EH (cell line): ENCODE measurements at regions not wholly inside any gene's neighbourhood (a gene's known extent, or its start where the extent isn't known, plus 50 kb on each side); places are given as distances from the start of the nearest gene placed in this dataset.

Experiments used
- DNase-seq: peaks from one replicate; pipeline ENCODE4 v3.0.0-alpha.2; 2015; ENCODE audit warnings: low read depth

DNA sequence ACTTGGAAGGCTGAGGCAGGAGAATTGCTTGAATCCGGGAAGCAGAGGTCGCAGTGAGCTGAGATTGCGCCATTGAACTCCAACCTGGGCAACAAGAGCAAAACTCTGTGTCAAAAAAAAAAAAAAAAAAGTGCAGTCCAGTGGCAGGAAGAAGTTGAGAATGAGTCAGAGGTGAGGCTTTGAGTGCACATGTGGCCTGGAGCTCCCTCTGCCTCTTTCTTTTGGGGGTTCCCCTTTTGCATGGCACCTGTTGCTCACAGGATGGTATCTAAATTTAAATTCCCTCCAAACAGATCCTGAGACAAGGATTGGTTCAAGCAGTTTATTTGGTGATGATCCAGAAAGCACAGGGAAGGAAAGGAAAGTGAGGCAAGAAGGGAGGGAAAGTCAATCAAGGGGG lies 151.4 kb upstream of the STX18 start:
- DNase-seq: peak; percentile 46

DNA sequence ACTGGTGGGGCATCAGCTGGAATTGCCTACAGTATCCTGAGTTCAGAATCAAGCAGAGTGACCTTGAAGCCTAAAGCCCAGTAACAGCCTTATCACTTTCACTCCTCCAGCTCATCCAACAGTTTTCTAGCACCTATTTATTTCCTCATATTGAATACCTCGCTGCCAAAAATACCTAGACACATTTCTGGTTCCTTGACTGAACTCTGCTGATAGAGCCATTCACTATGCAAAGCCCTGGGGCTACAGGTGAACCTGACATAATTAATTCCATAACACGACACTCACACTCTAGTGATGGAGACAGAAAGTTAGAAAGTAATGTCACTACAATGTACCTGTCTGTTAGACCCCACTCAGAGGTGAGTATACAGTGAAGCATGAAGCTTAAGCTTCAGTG lies 149.0 kb upstream of the STX18 start:
- DNase-seq: no peak

- DNase-seq: peak; percentile 20
Observed at GRCh38 chr4:4689694-4690440, 148.0 kb upstream of the STX18 start.

- DNase-seq: no peak
Observed at GRCh38 chr4:4687935-4688727, 146.3 kb upstream of the STX18 start.

GRCh38 chr4:4687100-4687499 lies 145.3 kb upstream of the STX18 start:
- DNase-seq: no peak

GRCh38 chr4:4685810-4686795 lies 144.3 kb upstream of the STX18 start:
- no peak for DNase-seq

- DNase-seq: no peak
Observed at GRCh38 chr4:4681653-4682052, 139.8 kb upstream of the STX18 start.

- DNase-seq: no peak
Observed at GRCh38 chr4:4680758-4681157, 138.9 kb upstream of the STX18 start.

DNA sequence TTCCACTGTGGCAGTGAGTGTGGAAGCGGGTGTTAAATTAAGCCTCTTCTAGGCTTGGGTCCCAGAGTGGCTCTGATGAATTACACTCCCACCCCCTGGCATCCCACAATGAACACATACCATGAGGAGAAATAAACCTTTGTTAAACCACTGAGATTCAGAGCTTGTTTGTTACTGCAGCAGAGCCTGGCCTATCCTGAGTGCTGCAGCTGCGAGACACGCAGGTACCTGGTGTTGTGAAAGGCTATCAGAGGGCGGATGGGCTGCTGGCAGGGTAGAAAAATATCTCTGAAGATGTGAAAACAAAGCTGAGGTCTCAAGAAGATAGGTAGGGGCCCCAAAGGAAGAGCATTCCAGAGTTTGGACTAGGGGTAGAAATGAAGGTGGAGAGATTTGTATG lies 138.4 kb upstream of the STX18 start:
- DNase-seq: no peak

DNA sequence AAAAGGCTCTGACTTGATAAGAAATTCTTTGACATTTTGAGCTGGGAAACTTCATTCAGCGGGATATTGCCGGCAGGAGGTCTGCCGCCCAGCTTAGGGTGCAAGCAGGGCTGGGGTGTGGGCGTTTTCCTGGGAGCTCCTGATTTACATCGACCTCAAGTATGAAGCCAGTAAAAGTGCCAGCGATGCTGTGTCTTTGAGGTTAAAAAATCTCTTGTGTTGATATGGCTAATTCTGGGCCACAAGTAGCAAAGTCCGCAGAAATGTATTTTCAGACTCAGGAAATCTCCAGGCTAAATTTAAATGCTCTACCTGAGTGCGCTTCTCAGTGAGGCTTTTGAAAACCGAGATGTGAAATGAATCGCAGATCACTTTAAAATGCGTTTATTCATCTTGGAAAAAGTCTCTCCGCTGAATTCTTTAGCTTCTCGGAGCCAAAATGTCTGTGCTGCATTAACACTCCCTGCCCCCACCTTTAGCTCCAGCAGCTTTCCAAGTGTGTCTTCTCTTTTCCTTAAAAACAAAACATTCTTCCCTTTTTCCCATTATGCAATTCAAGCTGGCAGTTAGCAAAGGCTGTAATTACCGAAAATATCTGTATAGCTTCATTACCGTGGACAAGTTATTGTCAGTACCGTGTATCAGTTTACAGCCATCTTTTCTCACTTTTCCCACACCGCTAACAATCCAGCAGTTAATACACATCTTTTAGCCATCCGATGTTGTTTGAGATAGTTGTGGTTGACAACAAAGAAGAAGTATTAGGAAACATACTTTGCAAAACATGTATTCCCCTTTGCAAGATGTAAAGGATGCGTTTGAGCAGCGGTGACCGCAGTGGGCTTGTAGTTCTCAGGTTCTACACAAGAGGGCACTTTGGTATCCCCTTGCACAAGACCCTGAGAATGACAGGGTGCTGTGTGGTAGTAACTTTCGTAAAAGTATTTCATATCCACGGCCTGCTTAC lies 136.0 kb upstream of the STX18 start:
- peak; percentile 73 for DNase-seq

DNA sequence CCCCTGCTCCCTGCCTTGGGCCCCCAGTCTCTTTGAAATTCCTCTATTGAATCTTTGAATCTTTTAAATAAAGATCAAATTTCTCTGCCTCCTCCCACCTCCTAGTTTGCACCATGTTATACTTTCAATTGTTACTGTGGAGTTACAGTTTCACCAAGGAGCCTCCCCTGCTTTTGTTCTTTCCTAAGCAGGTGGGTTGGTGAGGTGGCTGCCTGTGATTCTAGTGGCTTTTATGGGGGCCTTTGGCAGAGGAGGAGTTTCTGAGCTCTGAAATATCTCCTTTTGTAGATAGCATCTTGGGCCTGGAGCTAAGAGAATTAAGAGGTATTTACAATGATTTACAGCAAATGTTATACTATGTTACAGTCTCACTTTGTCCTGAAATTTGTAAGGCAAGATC lies 133.8 kb upstream of the STX18 start:
- DNase-seq: no peak

- no peak for DNase-seq
Observed at GRCh38 chr4:4675051-4675581, 133.3 kb upstream of the STX18 start.

- DNase-seq: peak; percentile 52
Observed at GRCh38 chr4:4673070-4673469, 131.2 kb upstream of the STX18 start.

GRCh38 chr4:4672402-4672801 lies 130.6 kb upstream of the STX18 start:
- no peak for DNase-seq

DNA sequence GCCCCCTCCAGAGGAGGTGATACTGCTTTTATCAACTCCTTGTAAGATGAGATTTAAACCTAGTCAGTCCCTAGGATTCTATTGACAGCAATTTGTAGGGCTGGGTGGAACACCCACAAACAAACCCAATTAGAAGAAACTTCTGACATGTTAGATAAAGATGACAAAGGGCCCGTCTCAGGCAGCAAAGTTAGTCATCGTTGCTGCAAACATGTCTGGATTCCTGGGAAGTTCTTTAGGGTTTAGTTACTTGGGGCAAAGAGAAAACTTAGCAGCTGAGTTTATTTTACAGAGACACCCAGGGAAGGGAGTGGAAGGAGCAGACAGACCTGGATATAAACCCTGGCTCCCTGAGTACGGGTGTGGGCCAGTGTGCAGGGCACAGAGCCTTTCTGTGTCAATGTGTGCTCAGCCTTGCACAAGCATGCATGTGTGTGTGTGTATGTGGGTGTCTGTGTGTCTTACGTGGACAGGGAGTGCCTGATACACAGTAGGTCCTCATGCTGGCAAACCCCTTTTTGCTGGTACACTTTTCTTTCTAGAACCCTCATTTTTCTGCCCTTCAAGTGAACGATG lies 130.0 kb upstream of the STX18 start:
- DNase-seq: peak; percentile 66

DNA sequence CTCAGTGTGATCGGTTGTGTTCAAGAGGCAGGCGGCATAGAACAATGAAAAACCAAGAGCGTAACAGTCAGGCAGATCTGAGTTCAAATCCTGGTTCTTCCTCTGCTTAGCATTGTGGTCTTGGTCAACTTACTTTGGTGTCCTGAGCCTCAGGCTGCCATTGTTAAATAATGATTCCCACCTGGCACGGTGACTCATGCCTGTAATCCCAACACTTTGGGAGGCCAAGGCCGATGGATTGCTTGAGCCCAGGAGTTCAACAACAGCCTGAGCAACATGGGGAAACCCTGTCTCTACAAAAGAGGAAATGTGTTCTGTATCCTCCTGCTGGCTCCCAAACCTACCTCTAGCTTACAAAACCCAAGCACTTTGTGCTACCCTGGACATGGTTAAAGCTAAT lies 129.0 kb upstream of the STX18 start:
- peak; percentile 20 for DNase-seq

DNA sequence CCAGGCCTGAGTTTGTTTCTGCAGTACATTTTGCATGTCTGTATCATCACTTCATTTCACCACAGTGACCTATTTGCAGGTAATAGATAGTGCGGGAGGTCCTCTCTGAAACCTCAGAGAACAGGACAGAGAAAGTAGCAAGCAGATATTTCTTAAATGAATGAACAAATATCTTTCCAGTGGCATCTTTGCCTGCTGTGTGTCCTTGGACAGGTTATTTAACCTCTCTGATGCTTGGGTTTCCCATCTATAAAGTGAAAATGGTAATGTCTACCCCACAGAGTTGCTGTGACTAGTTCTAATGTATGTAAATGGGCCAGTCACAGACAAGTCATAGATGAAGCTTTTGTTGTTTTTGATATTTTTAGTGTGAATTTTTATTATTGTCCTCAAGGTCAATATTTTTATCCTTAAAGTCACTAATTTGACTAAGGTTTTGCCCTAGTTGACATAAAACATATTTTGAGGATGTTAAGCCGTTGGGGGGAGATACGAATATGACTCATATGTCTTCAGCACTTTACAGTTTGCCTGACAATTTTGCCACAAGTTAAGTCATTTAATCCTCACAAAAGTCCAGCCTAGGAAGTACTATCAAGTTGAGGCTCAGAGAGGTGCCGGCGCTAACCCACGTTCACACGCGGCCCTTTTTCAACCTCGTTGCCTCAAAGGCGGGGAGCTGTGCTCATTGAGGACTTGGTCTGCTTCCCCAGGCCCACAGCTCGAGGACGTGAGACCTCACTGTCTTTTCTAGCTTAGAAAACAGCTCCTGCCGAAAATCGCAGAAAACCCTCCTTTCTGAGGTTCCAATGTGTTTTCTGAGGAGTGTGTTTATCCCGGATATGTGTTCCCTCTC lies 126.7 kb upstream of the STX18 start:
- DNase-seq: peak; percentile 36

- peak; percentile 46 for DNase-seq
Observed at GRCh38 chr4:4667622-4668081, 125.8 kb upstream of the STX18 start.
